Activated CD4-positive, alpha-beta T cell treated with anti-CD3 and anti-CD28 coated beads, Interleukin-2, amount 50 U/mL, for 48 hours (primary cell): ENCODE measurements at regions not wholly inside any gene's neighbourhood (a gene's known extent, or its start where the extent isn't known, plus 50 kb on each side); places are given as distances from the start of the nearest gene placed in this dataset.

Source experiments
- DNase-seq, 2 experiments: peaks; one replicate each; pipeline ENCODE4 v3.0.0-alpha.2; 2020

- no peak for DNase-seq
These were observed 258.3 kb upstream of the FOXQ1 start for GRCh38 chr6:1053586-1053985.

GRCh38 chr6:1052262-1052661, 259.6 kb upstream of the FOXQ1 start:
- no peak for DNase-seq

DNA sequence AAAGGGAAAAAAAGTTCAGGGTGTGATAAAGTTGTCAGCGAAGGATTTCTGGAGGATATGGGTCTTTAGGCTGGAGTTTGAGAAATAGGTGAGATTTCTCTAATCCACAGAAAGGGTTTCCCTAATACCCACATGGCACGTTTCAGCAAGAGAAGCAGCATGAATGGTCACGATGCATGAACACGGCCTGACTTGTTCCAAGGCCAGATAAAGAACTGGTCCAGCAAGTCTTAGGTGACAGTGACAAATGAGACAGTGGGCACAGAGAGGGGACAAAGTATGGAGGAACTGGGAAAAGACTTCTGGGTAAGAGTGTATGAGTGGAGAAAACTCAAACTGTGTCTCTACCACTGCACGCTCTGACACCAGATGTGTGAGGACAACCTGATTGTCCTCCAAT, 262.0 kb upstream of the FOXQ1 start:
- DNase-seq: no peak

DNA sequence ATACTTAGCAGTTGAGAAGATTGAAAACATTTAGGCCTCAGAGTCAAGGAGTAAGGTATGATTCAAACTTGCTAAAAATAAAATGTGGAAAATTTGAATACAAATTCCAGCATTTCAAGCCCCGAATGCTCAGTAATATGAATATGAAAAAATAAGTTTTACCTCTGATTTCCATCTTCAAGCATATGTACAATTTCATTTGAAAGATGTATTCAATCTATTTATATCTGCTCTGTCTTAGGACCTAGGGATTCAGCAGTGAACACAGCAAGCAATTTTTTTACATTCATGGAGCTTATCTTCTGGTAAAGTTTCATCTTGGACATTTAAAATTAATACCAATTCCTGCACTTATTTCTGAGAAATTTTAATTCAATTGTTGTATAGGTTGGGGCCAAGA, 262.7 kb upstream of the FOXQ1 start:
- DNase-seq: no peak

GRCh38 chr6:1047981-1048541, 263.8 kb upstream of the FOXQ1 start:
- no peak for DNase-seq

DNA sequence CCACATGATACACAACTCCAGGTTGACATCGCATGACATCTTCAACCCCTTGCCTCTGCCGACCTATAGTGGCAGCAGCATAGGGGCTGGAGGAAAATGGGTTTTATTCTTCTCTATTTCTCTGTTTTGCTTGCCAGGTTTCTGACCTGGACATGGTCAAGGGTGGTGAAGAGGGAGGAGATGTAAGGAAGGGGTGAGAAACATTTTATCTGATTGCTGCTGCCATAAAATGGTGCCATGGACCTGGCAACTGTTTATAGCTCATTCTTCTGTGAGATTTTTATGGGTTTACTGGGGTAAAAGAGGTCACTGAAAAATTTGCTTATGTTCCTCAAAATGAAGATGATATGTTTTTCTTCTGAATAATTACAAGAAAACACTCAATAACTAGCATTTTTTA, 266.7 kb upstream of the FOXQ1 start:
- DNase-seq: no peak

- DNase-seq: no peak
These were observed 267.7 kb upstream of the FOXQ1 start for GRCh38 chr6:1044040-1044836.

DNA sequence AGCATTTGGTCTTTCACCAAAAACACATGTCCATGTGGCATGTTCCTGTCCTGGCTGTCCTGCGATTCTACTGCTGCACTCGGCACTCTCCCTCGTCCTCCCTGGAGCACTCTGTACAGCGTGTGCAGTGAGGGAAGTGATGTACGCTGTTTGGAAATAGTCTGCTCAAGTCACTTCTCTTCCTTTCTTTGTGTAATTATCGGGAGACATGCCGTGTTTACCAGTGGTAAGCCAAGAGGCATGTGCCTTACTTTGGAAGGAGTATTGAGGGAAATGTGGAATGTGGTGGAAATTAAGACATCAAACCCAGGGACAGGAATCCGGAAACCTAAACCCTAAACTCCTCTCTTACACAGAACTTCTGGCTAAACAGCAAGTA, 268.5 kb upstream of the FOXQ1 start:
- DNase-seq: no peak

- DNase-seq: no peak
These were observed 269.1 kb upstream of the FOXQ1 start for GRCh38 chr6:1042583-1043457.

- DNase-seq: no peak
These were observed 271.5 kb upstream of the FOXQ1 start for GRCh38 chr6:1040393-1040792.

- DNase-seq: no peak
These were observed 272.2 kb upstream of the FOXQ1 start for GRCh38 chr6:1039746-1040145.

- DNase-seq: no peak
These were observed 272.7 kb upstream of the FOXQ1 start for GRCh38 chr6:1039191-1039590.

DNA sequence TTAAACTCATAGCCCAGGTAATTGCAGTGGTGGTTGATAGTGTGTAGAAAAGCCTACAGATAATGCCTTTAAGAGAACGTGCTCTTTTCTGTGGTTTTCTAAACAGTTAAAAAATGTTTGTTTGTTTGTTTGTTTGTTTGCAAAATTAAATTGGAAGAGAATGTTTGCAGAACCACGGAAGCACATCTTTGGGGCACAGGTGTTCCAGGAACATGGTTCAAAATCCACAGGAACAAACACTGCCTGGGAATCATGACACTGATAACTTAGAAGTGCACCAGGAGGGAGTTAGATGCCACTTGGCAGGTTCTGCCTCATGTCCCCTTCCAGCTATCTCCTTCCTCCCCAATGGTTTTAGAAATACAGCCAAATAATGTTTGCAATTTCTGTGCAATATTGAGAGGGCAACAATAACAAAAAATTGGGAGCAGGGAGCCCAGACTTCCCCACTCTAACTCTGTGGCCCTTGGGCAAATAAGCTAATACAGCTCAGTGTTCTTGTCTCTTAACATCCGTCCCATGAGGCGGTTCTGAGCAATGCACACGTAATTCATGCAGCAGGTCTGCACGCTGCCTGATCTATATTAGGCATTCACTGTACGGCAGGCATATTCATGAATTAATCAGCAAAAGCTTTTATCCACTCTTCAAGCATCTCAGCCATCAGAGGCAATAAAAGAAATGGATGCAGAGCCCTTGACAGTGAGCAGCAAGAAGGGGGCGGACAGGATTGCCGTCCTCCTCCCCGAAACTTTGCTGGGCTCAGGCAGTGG, 274.3 kb upstream of the FOXQ1 start:
- DNase-seq: no peak

DNA sequence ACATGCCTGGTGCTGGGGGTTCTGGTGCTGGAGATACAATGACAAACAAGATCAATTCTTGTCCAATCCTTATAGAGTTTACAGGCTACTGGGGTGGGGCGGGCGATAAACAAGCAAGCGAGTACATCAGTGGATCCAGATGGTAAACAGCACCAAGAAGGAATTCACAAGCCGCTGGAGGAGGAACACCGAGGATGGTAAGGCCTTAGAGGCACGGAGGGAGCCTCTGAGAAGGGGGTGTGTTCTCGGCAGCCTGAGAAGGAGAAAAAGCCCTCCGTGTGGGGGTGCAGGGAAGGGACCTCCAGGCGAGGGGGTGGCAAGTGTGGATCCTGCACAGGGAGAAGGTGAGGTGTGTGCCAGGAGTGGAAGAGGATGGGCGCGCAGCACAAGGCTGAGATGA, 276.5 kb upstream of the FOXQ1 start:
- DNase-seq: no peak

DNA sequence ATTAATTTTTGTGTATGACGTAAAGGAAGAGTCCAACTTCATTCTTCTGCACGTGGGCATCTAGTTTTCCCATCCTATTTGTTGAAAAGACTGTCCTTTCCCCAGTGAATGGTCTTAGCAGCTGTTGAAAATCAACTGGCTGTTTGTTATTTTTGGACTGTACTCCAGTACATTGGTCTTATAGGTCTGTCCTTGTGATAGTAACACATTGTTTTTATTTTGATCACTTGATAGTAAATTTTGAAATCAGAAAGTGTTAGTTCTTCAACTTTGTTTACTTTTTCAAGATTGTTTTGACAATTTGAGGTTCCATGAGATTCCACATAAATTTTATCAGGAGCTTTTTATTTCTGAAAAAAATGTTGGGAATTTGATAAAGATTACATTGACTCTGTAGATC, 280.2 kb upstream of the FOXQ1 start:
- DNase-seq: no peak

GRCh38 chr6:1029141-1029540, 282.8 kb upstream of the FOXQ1 start:
- DNase-seq: no peak

GRCh38 chr6:1028723-1029122, 283.2 kb upstream of the FOXQ1 start:
- no peak for DNase-seq

DNA sequence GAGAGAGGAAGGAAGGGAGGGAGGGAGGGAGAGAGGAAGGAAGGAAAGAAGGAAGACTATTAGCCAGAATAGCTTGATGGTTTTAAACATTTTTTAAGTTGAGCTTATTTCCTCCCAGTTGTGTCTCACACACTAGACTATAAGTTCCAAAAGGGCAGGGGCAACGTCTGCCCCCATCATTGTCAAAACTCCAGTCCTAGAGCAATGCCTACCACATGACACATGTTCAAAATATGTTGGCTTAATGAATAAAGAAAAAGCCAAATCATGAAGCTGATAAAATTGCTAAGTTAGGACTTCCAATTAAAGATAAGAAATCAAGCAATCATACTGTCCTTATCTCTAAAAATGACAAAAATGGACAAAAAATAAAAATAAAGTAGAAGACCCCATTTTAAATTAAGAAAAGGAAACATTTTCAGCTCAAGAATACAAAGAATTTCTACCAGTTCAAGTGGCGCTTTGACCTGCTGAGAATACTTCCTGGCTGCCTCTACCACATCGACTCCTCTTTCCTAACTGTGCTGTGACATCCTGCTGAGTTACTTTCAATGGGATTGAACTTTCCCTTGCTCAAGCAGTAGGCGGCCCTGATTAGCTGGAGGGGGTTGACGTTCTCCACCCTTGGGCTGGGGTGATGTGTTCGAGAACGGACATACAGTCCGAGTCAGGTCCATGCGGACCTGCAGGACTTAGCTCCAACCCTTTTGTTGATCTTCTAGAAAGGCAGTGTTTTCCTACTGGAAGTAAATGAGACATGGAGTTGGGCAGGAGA, 283.9 kb upstream of the FOXQ1 start:
- DNase-seq: no peak

DNA sequence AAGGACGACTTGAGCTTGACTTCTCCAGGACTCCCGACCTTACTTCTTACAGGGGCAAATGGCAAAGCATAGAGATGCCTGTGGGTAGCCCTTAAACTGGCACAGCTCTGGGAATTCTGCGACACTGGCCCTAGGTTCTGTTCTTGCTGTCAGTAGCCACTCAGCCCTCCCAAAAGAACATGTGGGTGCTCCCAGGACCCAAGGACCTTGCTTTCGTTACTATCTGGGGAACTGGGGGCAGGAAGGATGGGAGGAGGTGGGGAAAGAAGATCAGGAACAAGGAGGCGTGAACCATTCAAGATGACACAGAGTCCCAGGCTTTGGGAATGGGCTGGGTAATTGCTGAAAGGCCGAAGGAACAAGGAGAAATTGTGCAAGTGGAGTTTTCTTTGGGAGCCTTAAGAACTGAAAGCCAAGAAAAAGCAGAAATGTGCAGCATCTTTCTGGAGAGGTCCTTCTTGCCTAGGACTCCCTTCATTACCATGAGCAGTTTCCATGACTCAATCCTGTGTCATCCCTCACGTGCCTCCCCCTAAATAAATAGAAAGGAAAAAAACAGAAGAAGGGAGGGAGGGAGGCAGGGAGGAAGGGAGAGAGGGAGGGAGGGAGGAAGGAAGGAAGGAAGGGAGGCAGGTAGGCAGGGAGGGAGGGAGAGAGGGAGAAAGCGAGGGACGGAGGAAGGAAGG, 284.6 kb upstream of the FOXQ1 start:
- DNase-seq: no peak

- no peak for DNase-seq
These were observed 286.1 kb upstream of the FOXQ1 start for GRCh38 chr6:1025821-1026220.

- no peak for DNase-seq
These were observed 287.3 kb upstream of the FOXQ1 start for GRCh38 chr6:1024587-1024986.

DNA sequence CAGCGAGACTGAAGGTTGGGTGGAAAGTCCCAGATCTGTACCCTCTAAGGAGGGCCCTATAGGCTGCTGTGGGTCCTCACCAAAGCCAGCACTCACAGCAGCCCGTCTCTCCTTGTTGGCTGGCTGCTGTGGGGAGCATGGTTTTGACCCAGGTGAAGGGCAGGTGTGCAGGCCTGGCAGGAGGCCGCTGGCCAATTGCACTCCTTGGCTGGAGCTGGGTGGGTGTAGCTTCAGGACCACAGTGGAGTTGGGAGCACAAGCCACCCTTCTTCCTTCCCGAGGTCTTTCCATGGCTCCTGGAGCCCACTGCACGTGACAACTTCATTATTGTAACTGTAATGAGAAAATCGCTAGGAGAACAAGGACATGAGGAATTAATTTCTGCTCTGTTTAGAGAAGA, 287.7 kb upstream of the FOXQ1 start:
- DNase-seq: no peak
